B cell (primary cell): ENCODE measurements at regions not wholly inside any gene's neighbourhood (a gene's known extent, or its start where the extent isn't known, plus 50 kb on each side); places are given as distances from the start of the nearest gene placed in this dataset.

Source experiments
- ATAC-seq: fragments of 200-7000 bp; cut with Tn5 transposase; one replicate; pipeline ENCODE4 v1.10.0; 2021; ENCODE audit warnings: low read depth, mild to moderate bottlenecking, moderate number of reproducible peaks, moderate library complexity
- CTCF ChIA-PET: fragments of 350-600 bp; sonication (Branson Sonifier 250); formaldehyde crosslinking; loops from one replicate; lab custom pipeline; 2021; ENCODE audit warnings: antibody characterized with exemption, inconsistent platforms; lab: Charles Lee
- POLR2A ChIA-PET: fragments of 350-600 bp; sonication (Branson Sonifier 250); formaldehyde crosslinking; loops from one replicate; lab custom pipeline; 2021; ENCODE audit warnings: antibody characterized with exemption; lab: Charles Lee
- DNase-seq: peaks from one replicate; pipeline ENCODE4 v3.0.0; 2013
- H2AFZ ChIP-seq: 2 replicates; pipeline ENCODE4 v1.6.1; 2012; ENCODE audit warnings: mild to moderate bottlenecking, low read depth, low read length; ENCODE audit not compliant: insufficient read depth, poor library complexity, severe bottlenecking
- H3K27ac ChIP-seq, 2 donors: 1 replicate in 1 of 2; 2 replicates in 1 of 2; pipeline ENCODE4 v1.5.1; 2012 to 2013; ENCODE audit warnings: low read length in 2 of 2, mild to moderate bottlenecking in 2 of 2, moderate library complexity in 1 of 2
- H3K27me3 ChIP-seq, 4 experiments: fragments of 200-600 bp in 1 of 4; sonication (generic) in 1 of 4; replicated peaks in 1 of 4; 1 replicate in 2 of 4; 2 replicates in 2 of 4; pipeline versions ENCODE4 v1.6.1 to v1.7.0; 2013 to 2016; ENCODE audit warnings: low read length in 3 of 4, mild to moderate bottlenecking in 2 of 4, mixed read lengths in 1 of 4, moderate library complexity in 1 of 4; ENCODE audit not compliant: insufficient read depth in 4 of 4, control insufficient read depth in 3 of 4; ENCODE audit errors: control extremely low read depth in 1 of 4
- H3K36me3 ChIP-seq, 2 experiments: replicated peaks in 1 of 2; 1 replicate in 1 of 2; 2 replicates in 1 of 2; pipeline versions ENCODE4 v1.6.1 to v1.7.1; 2013; ENCODE audit warnings: low read length in 1 of 2; ENCODE audit not compliant: insufficient read depth in 2 of 2, control insufficient read depth in 1 of 2; ENCODE audit errors: control extremely low read depth in 1 of 2, extremely low read depth in 1 of 2
- H3K4me1 ChIP-seq, 2 donors: fragments of 200-600 bp in 1 of 2; sonication (generic) in 1 of 2; 1 replicate in 1 of 2; 2 replicates in 1 of 2; pipeline versions ENCODE4 v1.5.1 to v1.6.1; 2013 to 2017; ENCODE audit warnings: low read length in 2 of 2; ENCODE audit not compliant: control insufficient read depth in 2 of 2, insufficient read depth in 2 of 2
- H3K4me2 ChIP-seq: replicated peaks from 2 replicates; pipeline ENCODE3; 2012; ENCODE audit warnings: mild to moderate bottlenecking, low read depth, low read length; ENCODE audit not compliant: poor library complexity, severe bottlenecking
- H3K4me3 ChIP-seq, 5 experiments: fragments of 200-600 bp in 1 of 5; sonication (generic) in 1 of 5; 1 replicate in 3 of 5; 2 replicates in 2 of 5; pipeline versions ENCODE4 v1.5.1 to v1.7.0; 2011 to 2016; ENCODE audit warnings: low read length in 4 of 5, mild to moderate bottlenecking in 4 of 5, low read depth in 2 of 5, control low read depth in 1 of 5, moderate library complexity in 1 of 5; ENCODE audit not compliant: insufficient read depth in 1 of 5; ENCODE audit errors: control extremely low read depth in 1 of 5, extremely low read depth in 1 of 5
- H3K79me2 ChIP-seq: fragments of 200-600 bp; sonication (generic); one replicate; pipeline ENCODE4 v1.6.0; 2016; ENCODE audit warnings: low read length; ENCODE audit not compliant: control insufficient read depth, insufficient read depth
- H3K9ac ChIP-seq: fragments of 200-600 bp; sonication (generic); 2 replicates; pipeline ENCODE4 v1.6.1; 2017; ENCODE audit warnings: mild to moderate bottlenecking, low read length, moderate library complexity
- H3K9me3 ChIP-seq, 3 donors: one replicate each; pipeline versions ENCODE4 v1.6.1 to v1.7.1; 2013; ENCODE audit warnings: low read length in 2 of 3; ENCODE audit not compliant: control insufficient read depth in 2 of 3, insufficient read depth in 1 of 3; ENCODE audit errors: control extremely low read depth in 1 of 3
- H4K20me1 ChIP-seq: 2 replicates; pipeline ENCODE4 v1.6.0; 2012; ENCODE audit warnings: mild to moderate bottlenecking, low read length; ENCODE audit not compliant: insufficient read depth, control insufficient read depth, poor library complexity, severe bottlenecking
- H3K27ac Mint-ChIP-seq: one replicate; pipeline ENCODE4 v1.8.0; 2021; ENCODE audit warnings: mixed read lengths
- H3K27me3 Mint-ChIP-seq: one replicate; pipeline ENCODE4 v1.8.0; 2021; ENCODE audit warnings: mixed read lengths
- H3K4me1 Mint-ChIP-seq: one replicate; pipeline ENCODE4 v1.8.0; 2021; ENCODE audit warnings: mixed read lengths
- H3K4me3 Mint-ChIP-seq: one replicate; pipeline ENCODE4 v1.8.0; 2021; ENCODE audit warnings: mixed read lengths
- H3K9me3 Mint-ChIP-seq: one replicate; pipeline ENCODE4 v1.8.0; 2022; ENCODE audit warnings: mixed read lengths; ENCODE audit not compliant: insufficient read depth
- EZH2 ChIP-seq: IDR thresholded peaks from 2 replicates; pipeline ENCODE4 v1.6.1; 2012; ENCODE audit warnings: borderline replicate concordance, low read depth, mild to moderate bottlenecking, moderate library complexity, low read length; ENCODE audit not compliant: insufficient read depth, poor library complexity, severe bottlenecking
- WGBS: methylation state at CpG from one replicate; pipeline ENCODE4 v1.1.5; 2013; ENCODE audit warnings: missing lambda C conversion rate; ENCODE audit not compliant: insufficient coverage; 5-methylcytosine and 5-hydroxymethylcytosine counted together
- intact Hi-C: fragments of 100-400 bp; cut with micrococcal nuclease; formaldehyde crosslinking; loops from one replicate; pipeline ENCODE4 v1.10.0; 2022
- TF ChIP-seq, protein P1 (sequence below): fragments of 200-600 bp; IDR thresholded peaks from one replicate; pipeline ENCODE4 v1.8.0; 2022; ENCODE audit warnings: antibody characterized with exemption, mild to moderate bottlenecking

DNA sequence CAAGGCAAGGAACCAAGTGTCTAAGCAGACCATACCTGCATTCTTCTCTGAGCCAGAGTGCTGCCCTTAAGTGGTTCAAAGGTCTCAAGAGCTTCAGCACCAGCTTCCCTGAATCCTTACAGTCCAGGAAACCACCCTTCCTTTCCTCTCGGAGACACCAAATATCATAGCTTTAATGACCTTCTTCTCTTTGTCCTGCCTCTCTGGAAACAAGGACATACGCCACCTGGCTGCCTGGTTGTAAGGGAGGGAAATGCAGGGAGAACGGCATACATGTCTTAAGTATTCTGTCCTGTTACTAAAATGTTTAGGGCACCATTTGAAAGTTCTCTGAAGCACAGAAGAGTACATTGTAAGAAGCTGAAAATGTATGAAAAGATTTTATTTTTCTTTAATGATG lies 155.6 kb upstream of the ARRDC4 start:
- H3K79me2 ChIP-seq, result no peaks in the 10 kb centered on the region
- no peaks in the 10 kb centered on the region for H3K27me3 ChIP-seq
- intact Hi-C loops, result no loop called here
- no peak for TF ChIP-seq EZH2
- TF ChIP-seq, protein P1, sequence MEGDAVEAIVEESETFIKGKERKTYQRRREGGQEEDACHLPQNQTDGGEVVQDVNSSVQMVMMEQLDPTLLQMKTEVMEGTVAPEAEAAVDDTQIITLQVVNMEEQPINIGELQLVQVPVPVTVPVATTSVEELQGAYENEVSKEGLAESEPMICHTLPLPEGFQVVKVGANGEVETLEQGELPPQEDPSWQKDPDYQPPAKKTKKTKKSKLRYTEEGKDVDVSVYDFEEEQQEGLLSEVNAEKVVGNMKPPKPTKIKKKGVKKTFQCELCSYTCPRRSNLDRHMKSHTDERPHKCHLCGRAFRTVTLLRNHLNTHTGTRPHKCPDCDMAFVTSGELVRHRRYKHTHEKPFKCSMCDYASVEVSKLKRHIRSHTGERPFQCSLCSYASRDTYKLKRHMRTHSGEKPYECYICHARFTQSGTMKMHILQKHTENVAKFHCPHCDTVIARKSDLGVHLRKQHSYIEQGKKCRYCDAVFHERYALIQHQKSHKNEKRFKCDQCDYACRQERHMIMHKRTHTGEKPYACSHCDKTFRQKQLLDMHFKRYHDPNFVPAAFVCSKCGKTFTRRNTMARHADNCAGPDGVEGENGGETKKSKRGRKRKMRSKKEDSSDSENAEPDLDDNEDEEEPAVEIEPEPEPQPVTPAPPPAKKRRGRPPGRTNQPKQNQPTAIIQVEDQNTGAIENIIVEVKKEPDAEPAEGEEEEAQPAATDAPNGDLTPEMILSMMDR, result no peak
- H3K27ac ChIP-seq, result no peak overlapping the region
- Mint-ChIP-seq H3K27ac (no peak overlapping the region), H3K27me3 (no peaks in the 10 kb centered on the region), H3K4me1 (no peaks in the 10 kb centered on the region), H3K9me3 (no peaks in the 10 kb centered on the region), H3K4me3 (no peak overlapping the region)
- DNase-seq (no peak), ATAC-seq (no peak)
- no peaks in the 10 kb centered on the region for H3K4me1 ChIP-seq
- ChIA-PET POLR2A (no interaction called here), CTCF (no interaction called here)
- no peak overlapping the region for H3K4me2 ChIP-seq
- 100% methylated on average over 2 of the region's 3 CpGs for WGBS
- no peak overlapping the region for H3K4me3 ChIP-seq
- H3K36me3 ChIP-seq, result no peaks in the 10 kb centered on the region
- peaks cover 0 to 6% (median 0%) of the 10 kb centered on the region in 3 donors for H3K9me3 ChIP-seq
- H3K9ac ChIP-seq, result no peak overlapping the region
- no peak overlapping the region for H2AFZ ChIP-seq
- H4K20me1 ChIP-seq, result no peaks in the 10 kb centered on the region

GRCh38 chr15:97806766-97807165 lies 153.7 kb upstream of the ARRDC4 start:
- no peak for DNase-seq
- no peaks in the 10 kb centered on the region for H3K4me1 Mint-ChIP-seq
- no peaks in the 10 kb centered on the region for H3K79me2 ChIP-seq
- H3K9ac ChIP-seq, result no peak overlapping the region
- H3K27ac ChIP-seq, result no peak overlapping the region
- no peak for ATAC-seq
- no peak overlapping the region for H3K4me3 ChIP-seq
- ChIA-PET CTCF (no interaction called here), POLR2A (no interaction called here)
- H3K27me3 ChIP-seq, result no peaks in the 10 kb centered on the region
- no peaks in the 10 kb centered on the region for H3K36me3 ChIP-seq
- intact Hi-C loops, result no loop called here
- H3K4me3 Mint-ChIP-seq, result no peak overlapping the region
- peaks cover 5% of the 10 kb centered on the region for H3K9me3 Mint-ChIP-seq
- no peaks in the 10 kb centered on the region for H3K4me1 ChIP-seq
- H3K27me3 Mint-ChIP-seq, result no peaks in the 10 kb centered on the region
- no peak overlapping the region for H2AFZ ChIP-seq
- TF ChIP-seq, protein P1, result no peak
- no peak for TF ChIP-seq EZH2
- no peak overlapping the region for H3K27ac Mint-ChIP-seq
- H4K20me1 ChIP-seq, result no peaks in the 10 kb centered on the region
- WGBS, result 79% methylated on average over 6 of the region's 6 CpGs
- H3K9me3 ChIP-seq, result peaks cover 0 to 11% (median 0%) of the 10 kb centered on the region in 3 donors
- H3K4me2 ChIP-seq, result no peak overlapping the region
